ENCODE measurements at regions not wholly inside any gene's neighbourhood (a gene's known extent, or its start where the extent isn't known, plus 50 kb on each side); places are given as distances from the start of the nearest gene placed in this dataset.
A peak's percentile ranks its signal among the peaks of the same experiment; 100 is the strongest.

DNA sequence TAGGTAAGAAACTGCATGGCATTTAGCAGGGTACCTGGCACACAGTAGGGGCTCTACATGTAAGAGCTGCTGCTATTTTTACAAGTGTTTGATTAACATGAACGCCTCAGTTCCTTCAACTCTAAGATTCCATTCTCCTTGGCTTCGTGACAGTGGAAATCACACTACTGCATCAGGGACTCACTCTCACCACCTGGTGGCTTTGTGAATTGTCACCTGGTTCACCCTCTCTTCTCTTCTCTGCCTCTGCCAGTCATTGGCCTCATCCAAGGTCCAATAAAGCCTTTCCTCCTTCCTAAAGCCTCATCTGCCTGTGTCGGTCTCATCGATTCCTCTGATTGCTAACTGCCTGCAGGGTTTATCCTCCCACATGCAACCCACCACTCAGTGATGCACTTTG is 476.4 kb downstream of the VRK1 start:
- no peak for DNase-seq

DNA sequence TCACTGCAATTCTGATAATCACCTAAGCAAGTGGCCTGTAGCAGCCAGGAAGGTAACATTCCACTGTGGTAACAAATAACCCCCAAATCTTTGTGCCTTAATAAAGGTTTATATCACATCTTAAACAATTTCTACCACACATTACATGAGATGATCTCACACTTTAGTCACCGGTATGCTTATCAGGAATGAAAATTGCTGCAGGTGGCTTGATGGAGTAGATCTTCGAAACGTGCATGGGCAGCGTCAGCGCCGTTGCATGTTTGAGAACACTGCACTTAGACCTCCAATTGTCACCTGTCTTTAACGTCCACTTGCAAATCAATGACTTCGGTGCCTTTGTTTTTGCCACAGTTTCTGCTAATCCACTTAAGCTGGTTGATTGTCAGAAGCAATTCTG is 477.4 kb downstream of the VRK1 start:
- DNase-seq, result no peak

DNA sequence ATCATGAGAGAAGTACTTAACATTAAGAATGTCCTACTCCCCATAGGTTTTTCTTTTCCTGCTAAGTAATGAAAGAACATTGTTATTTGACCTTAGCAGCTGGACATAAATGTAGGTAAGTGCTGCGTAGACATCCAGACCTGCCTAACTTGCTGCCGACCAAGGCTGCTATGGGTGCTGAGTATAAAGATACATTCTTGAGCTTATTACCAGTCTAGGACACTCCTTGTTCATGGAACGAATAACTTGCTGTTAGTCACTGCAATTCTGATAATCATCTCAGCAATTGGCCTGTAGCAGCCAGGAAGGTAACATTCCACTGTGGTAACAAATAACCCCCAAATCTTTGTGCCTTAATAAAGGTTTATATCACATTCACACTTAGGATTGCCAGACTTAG is 478.1 kb downstream of the VRK1 start:
- no peak for DNase-seq

DNA sequence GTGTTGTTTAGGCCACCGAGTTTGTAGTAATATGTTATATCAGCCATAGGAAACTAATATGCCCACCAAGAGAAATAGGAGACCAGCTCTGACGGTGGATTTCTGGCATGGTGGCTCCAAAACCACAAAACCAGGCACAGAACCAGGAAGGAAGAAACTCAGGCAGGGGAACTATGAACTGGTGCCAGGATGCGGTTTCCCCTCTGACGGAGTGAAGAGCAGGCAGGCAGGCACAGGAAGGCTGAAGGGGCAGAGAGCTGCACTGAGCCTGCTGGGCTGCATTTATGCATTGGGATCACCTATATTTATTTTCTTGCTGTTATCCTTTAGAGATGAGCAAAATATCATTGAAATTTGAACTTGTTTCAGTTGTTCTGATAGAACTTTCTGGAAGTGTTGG is 479.4 kb downstream of the VRK1 start:
- no peak for DNase-seq

DNA sequence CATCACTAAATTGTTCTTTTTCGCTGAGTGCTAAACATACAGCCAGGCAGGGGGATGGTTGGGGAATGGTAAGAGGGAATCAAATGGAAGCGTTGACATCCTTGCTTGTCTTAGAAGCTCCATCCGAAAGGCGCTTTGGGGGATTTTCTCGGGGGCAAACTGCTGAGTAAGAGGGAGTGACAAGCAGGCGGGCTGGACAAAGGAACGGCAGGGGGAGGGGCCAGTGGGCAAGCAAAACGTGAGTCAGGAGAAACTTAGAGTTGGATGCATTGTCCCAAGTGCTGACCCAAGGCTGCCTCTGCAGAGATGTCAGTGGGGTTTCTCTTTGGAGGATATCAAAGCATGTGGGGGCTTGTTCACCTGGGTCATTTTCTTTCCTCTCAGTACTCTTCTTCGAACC is 480.5 kb downstream of the VRK1 start:
- no peak for DNase-seq

DNA sequence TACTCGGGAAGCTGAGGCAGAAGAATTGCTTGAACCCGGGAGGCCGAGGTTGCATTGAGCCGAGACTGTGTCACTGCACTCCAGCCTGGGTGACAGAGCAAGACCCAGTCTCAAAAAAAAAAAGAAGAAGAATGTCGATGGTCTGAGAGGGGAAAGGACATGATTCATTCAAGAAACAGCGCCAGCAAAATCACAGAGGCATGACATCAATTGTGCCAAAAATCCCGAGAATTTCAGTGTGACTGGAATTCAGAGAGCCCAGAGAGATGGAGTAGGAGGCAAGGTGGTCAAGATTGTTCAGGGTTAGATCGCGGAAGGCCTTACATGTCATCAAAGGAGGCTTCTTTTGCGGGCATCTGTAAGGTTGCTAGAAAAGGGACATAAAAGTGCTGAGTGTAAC is 483.3 kb downstream of the VRK1 start:
- DNase-seq, result no peak

DNA sequence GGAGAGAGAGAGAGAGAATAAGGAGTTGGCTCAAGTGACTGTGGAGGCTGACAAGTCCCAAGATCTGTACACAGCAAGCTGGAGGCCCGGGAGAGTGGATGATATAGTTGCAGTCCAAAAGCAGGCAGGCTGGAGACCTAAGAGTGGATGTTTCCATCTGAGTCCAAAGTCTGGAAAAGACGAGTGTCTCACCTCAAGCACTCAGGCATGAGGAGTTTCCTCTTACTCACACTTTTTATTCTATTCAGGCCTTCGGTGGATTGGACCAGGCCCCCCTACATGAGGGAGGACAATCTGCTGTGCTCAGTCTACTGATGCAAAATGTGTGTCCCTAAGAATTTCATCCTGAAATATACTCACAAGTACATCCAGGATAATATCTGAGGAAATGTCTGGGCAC is 484.6 kb downstream of the VRK1 start:
- DNase-seq, result no peak

DNA sequence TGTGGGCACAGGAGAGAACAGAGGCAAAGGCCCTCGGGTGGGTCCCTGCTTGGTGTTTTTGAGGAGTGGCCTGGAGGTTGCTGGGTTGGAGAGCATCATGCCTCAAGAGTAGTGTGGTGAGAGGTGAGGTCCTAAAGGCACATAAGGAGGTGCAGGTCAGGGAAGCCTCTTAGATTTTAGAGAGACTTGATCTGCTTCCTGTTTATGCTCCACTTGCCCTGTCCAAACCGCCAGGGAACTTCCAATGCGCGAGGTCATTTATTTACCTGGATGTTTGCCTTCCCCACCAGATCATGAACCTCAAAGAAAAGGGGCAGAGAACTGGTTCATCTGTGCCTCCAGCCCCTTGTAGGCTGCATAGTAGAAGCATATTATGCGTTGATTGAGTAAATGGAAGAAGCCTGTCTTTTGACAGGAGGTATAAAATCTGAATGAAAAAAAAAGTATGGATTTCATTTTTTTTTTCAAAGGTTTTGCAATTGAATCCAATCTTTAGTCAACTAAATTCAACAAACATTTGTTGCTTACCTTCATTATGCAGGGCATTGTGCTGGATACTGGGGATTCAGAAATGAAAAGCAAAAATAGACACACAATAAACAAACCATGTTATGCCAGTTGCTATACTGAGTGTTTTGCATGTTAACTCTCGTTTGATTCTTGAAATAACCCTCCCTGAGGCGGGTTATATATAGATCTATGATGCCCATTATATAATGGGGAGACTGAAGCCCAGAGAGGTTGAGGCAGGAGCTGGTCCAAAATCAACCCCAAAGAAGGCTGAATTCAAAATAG is 485.2 kb downstream of the VRK1 start:
- no peak for DNase-seq

DNA sequence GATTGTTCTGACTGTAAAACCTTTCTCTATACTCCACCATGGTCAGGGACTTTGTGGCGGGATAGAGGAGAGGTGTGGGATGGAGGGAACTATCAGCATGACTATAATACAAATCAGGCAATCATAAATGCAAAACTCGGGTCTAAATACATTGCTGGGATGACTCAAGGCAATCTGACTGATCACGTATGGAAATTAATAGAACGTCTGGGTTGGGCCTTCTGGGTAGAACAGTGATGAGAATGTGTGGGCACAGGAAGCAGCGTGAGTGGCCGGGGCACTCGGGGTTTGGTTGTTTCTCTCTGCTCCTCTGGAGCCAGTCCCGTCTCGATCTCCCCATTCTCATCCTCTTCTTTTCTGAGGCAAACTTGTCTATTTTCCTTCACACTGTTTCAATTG is 485.8 kb downstream of the VRK1 start:
- no peak for DNase-seq

DNA sequence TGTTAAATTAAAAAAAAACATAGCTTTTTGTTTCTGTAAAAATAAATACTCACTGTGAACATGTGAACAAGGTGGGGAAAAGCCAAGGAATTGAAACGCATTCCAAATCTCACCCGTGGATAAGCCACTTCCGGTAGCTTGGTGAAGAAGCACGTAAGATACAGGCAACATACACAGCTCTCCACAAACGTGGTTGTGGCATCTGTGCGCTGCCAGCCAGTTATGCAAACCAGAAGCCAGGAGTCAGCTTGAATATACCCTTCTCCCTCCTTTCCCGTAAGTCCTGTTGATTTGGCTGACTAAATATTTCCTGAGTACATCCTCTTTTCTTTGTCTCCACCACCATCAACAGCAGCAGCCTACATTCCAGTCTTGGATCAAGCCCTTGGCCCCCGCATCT is 486.2 kb downstream of the VRK1 start:
- no peak for DNase-seq

DNA sequence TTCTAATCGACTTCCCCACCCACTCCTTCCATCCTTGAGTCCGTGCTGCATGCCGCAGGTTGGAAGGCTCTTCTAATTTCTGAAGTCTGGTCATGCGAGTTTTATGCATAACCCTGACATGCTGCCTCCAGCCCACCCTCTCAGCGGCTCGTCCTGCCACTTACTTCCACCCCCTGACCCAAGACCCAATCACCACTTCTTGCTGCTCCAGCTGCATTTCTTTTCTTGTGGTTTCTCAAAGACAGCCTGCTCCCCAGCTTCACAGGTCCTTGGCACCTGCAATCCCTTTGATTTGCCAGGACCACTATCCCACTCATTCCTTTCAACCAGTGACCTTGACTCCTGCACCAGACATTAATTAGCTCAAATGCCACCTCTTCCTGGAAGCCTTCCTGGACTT is 486.7 kb downstream of the VRK1 start:
- DNase-seq, result no peak

DNA sequence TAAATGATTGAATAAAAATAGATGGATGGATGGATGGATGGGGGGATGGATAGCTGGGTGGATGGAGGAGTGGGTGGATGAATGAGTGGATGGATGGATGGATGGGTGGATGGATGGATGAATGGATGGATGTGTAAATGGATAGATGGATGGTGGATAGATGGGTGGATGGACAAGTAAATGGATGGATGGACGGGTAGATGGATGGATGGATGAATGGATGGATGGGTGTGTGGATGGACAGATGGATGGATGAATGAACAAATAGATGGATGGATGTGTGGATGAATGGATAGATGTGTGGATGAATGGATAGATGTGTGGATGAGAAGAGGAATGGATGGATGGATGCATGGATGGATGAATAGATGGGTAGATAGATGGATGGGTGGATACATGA is 490.8 kb downstream of the VRK1 start:
- DNase-seq, result no peak

DNA sequence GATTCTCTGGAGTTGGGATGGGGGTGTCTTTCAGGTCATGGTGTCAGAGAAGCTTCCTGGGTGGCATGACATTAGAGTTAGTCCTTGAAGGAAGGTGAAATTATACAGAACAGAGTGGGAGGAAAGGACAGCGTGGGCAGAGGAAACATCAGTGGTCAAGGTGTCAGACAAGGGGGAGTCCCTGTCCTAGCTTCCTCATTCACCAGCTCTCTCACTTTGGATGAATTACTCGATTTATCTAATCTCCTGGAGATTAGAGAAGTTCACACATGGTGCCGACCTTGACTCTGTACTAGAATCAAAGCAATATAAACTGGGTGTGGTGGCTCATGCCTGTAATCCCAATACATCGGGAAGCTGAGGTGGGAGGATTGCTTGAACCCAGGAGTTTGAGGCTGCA is 492.9 kb downstream of the VRK1 start:
- DNase-seq, result no peak

DNA sequence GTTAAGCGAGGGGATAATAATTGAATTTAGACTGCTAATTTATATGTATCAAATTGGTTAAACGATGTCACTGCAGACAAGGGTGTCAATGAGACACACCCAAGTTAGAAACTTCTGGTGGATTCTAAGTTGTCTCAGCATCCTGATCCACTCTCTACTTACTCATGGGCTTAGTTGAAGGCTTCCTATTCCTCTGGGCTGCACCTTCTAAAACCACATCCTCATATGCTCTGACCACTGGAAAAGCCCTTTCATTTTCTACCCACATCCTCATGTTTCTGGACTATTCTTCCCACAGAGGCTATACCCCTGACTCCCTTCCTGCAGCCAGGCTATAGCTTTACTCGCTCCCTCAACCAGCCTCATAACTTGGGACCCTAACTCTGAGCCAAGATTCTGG is 493.8 kb downstream of the VRK1 start:
- no peak for DNase-seq

DNA sequence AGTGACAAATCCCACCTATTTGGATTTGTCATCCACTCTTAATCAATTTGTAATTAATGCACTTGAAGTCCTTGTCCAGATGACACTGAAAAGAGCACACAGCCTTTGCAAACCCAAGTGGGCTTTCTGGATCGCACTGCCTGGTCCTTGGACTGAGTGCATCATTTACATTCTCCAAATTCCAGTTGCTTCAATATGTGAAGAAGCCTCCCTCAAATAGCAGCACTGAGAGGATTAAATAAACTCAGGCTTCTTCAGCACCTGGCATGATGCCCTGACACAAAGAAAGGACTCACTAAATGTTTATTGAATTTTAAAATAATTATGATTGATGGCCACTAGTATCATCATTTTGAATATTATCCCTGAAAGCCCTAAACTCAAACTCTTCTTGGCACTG is 496.5 kb downstream of the VRK1 start:
- no peak for DNase-seq

DNA sequence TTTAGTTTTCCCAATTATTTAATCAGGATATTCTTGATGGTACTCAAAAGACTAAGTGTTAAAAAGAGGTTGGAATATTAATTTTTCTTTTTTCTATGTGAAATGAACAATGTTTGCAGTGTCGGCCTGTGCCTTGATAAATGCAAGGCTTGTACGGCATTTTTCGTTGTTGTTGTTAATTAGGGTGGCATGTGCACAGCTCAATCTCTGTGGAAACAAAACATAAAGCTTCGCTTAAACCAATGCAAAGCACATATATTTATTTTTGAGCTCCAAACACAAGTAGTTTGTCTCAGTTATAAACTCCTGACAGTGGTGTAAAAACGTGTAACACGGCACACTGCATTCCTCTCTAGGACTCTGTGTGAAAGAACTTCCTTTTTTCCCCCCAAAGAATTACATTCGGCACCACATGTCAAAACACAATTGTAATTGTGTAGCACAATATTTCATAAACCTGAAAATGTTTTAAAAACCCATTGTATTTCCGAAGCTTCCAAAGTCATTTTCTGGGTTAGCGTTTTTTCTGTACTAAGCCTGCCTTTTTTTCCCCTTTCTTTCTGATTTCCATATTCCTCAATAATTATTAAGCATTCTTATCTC is 498.0 kb downstream of the VRK1 start:
- no peak for DNase-seq

DNA sequence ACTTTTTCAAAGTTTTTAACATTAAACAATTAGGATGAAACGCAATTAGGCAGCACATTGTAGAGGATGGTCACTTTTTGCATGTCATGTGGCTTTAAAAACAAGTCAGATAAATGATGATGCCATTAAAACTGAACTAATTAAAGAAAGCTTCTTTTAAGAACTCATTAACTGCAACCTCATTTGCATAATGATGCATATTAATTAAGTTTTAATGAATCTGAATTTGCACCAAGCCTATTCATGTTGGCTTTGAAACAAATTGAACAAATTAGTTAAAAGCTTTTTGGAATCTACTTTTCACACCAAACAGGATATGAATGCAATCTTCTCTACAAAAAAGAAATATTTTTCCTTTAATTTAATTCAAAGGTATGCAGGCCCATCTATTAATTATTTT is 499.0 kb downstream of the VRK1 start:
- no peak for DNase-seq

DNA sequence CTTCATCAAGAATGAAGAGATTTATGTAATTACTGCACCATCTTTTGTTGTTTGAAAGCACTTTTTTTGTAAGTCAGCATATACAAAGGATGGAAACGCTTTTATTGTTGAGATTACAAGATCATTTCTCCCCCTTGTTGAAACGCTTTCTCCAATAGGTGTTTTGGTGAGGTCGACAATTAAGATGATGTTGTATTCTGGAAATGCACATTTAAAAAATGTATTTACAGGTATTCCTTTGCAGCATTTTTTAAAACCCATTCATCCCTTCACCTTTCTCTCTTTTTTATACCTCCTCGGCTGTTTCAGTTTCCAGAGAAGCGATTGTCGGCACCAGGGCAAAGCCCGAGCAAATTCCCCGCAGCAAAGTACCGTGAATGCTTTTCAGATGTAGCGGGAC is 499.9 kb downstream of the VRK1 start:
- DNase-seq, result peak; percentile 1

DNA sequence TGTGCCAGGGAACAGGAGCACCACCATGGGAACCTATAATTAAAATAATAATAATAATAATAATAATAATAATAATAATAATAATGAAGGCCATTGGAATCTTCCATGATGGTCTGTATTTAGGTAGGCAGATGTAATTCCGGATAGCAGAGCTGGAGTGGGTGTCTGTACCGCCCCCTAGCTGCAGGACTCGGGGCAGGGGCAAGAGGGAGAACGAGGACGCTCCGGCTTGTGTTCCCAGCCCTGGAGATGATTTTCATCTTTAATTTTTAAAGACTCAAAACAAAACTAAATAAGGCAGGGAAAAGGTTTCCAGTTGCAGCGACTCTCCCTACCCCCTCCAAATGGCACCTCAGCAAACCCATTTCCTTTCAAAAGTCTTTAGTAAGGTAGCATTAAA is 501.1 kb downstream of the VRK1 start:
- no peak for DNase-seq

DNA sequence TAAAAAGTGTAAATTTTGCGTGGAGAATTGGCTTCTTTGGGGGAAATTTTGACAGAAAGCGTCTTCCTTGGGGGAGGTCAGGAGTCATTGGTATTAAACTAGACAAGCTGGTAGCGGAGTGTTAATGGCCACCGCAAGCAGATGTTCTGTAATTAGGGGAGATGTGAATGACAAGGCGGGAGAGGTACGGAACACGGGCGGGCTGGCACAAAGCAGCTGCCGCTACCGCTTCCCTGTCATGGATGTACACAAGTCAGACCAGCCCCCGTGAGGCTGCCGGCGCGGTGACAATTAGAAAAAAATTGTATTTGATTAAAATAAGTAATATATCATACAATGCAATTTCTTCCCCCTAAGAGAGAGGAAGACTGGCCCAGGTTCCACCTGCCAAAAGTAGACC is 501.6 kb downstream of the VRK1 start:
- no peak for DNase-seq

DNA sequence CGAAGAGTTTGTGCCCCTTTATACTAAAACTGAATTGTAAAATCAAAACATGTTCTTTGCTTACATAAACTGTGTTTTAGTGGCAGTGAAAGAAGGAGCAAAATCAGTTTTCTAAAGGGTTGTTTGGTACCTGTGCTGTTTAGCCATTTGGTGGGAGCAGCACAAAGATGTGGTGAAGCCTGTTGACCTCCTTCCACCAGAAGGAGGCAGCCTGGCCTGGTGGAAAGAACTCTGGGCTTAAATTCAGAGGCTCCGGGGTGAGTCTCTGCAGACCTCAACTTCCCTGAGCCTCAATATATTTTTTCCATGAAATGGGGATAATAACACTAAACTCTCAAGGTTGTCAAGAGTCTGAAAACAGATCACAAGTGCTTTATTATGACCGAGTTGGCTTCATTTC is 502.5 kb downstream of the VRK1 start:
- DNase-seq, result no peak

DNA sequence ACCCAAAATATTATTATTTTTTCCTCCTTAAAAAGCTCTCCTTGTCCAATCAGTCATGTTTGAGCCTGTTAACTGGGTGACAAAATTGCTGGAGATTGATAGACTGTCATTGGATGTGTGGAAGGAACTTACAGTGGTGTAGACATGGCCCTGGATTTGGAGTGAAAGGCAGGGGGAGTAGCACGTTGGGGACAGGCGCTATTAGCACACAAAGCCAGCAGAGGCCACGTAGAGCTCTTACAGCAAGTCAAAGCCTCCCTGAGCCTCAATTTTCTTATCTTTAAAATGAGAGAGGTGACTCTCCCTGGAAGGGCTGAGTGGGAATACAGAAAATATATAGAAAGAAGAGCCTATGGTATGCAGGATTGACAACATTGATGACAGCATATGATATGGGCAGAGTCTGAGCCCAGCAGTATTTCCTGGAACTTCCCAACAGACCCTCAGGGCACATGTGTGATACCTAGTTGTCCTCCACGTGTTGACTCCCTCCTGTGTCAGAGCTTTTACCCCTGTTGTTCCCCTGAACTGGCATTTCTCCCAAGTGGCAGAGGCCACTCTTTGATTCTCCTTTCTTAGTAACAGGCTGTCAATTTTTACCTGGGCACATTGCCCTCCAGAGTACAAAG is 504.9 kb downstream of the VRK1 start:
- DNase-seq, result no peak

DNA sequence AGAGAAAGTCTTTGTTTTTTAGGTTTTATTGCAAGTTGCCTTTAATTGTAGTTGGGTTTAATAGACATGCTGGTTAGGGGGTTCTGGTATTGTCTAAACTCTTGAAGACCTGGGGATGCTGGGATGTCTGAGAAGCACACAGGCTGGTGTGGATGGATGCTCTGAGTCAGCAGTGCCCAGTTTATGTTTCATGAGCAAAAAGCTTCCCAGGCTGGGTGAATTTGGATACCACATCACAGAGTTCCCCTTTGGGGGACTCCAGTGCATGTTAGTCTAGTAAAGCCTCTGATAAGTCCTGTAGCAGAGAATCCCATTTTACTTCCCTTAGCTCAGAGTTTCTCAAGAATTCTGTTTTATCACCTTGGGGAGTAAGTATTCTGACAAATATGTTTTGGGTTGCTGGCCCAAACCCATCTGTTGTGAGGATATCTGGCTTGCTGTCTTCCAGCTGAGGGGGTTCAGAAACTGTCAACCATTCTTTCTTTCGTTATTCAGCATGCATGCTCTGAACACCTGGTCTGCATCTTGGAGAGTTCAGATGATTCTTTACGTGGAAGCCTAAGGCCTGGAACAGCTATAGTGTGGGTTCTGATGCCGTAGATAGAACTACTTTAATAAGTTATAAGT is 509.1 kb downstream of the VRK1 start:
- DNase-seq, result no peak

DNA sequence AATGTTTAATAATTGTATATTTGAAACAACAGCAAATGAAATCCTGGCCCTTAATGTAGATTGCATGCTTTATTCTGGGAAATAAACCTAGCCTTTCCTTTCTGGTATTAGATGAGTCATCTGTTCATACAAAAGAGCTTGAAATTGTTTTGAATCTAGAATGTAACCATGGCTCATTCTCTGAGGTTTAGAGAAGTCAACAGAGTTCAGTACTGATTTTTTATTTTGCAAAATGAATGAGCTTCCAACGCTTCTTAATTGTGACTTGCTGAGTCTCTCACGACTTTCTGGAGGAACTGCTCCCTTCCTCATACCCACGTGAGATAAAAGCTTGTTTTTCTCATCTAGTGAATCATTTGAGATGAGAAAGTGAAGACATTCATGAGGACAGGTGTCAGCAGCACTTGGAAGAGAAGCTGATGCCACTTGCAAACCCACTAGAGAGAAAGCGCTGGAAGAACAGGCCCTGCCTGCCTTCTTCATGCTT is 509.6 kb downstream of the VRK1 start:
- no peak for DNase-seq

All from NCI-H2227 treated with DMSO at 0.1 percent for 48 hours (cell line).